Skin epidermis (tissue), 12 donors: ENCODE measurements at regions not wholly inside any gene's neighbourhood (a gene's known extent, or its start where the extent isn't known, plus 50 kb on each side); places are given as distances from the start of the nearest gene placed in this dataset.
"Not testable (repeated sequence)": the region's sequence is repeated elsewhere in the genome, so short reads cannot be mapped to it uniquely, and the experiment has no call there.

ENCODE experiments used
- H3K27ac ChIP-seq, 21 experiments: fragments of 200-600 bp; sonication (generic) in 11 of 21; one replicate each; pipeline ENCODE4 v1.5.0; 2020; ENCODE audit warnings: mild to moderate bottlenecking in 3 of 21, inconsistent platforms in 2 of 21, moderate library complexity in 2 of 21
- H3K4me3 ChIP-seq, 7 experiments: fragments of 200-600 bp; sonication (generic) in 2 of 7; one replicate each; pipeline ENCODE4 v1.5.0; 2020; ENCODE audit warnings: inconsistent platforms in 2 of 7, mild to moderate bottlenecking in 2 of 7, moderate library complexity in 1 of 7

DNA sequence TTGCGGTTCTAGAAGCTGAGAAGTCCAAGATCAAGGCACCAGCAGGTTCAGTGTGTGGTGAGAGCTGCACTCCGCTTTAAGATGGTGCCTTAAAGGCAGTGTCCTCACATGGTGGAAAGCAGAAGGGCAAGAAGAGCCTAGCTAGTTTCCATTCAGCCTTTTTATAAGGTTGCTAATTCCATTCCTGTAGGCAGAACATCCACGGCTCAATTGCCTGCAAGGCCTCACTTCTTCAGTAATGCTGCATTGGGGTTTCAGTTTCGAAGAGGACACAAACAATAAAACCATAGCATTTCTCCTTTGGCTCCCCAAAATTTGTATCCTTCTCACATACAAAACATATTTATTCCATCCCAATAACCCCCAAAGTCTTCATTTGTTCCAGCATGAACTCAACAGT lies 109.5 kb upstream of the KCND2 start:
- H3K4me3 ChIP-seq = no peak overlapping the region

DNA sequence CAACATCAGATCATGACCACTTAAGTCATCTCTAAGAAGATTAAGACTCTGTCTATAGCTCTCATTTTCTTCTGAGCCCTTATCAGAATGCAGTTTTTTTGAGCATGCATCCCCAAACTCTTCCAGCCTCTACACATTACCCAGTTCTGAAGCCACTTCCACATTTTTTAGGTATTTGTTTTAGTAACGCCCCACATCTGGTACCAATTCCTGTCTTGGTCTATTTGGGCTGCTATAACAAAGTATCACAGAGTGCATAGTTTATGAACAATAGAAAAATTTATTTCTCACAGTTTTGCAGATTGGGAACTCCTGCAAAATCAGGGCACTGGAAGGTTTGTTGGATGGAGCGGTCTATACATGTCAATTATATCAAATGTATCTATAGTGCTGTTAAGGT lies 107.7 kb upstream of the KCND2 start:
- H3K4me3 ChIP-seq = no peak overlapping the region

More for the DNA sequence above, 109.5 kb upstream of the KCND2 start:
- H3K27ac ChIP-seq = no peak overlapping the region

DNA sequence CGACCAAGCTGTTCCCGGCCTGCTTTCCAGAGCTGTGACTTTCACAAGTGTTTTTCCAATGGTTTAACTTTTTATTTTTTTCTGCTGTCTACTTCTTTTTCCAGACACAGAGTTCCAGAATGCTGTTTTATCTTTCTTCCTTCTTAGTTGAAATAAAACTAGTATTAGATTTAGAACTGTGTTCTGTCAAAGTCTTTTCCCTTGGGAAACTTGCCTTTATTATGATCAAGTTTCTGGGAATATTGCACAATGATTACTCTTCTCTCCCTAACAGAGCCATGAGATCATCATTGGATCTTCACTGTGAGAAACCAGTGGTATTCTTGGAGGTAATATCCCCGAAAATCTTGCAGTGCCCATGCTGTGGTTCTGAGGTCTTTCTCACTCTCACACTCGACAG lies 104.9 kb upstream of the KCND2 start:
- H3K27ac ChIP-seq = peak overlapping the region in 6 of 21 experiments; percentile 30 to 71 (median 58)

More for the DNA sequence above, 107.7 kb upstream of the KCND2 start:
- H3K27ac ChIP-seq = no peak overlapping the region

DNA sequence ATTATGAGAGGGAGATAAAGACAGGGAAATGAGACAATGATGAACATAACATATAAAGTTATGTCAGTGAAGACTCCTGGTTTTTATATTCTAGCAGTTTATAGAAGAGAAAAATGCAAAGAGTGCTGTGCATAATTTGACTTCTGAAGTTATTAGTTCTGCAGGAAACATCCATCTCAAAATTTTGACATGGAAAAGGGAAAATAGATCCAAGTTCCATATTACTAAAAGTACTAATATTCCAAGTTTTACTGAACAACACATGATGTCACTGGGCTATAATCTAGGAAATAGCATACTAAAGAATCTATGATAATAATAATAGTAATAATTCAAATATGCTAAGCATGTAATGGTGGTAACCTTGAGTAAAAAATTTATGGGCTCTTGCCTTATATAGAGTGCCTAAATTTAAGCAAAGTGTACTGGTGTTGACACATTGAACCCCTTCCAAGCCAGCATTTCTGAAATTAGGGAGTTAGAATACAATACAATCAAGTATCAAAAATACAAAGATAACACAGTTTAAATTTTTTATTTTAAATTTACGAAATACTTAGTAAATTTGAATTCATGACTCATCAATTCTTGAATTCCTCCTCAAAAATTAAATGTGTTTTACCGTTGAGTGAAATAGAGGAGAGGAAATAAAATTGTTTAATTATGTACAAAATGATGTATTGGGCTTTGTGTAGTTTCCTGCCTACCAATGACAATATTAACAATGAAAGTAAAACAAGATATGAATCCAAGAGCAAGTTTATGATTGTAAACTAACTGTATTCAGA lies 102.8 kb upstream of the KCND2 start:
- no peak overlapping the region for H3K4me3 ChIP-seq
- H3K27ac ChIP-seq = no peak overlapping the region

More for the DNA sequence above, 104.9 kb upstream of the KCND2 start:
- no peak overlapping the region for H3K4me3 ChIP-seq

DNA sequence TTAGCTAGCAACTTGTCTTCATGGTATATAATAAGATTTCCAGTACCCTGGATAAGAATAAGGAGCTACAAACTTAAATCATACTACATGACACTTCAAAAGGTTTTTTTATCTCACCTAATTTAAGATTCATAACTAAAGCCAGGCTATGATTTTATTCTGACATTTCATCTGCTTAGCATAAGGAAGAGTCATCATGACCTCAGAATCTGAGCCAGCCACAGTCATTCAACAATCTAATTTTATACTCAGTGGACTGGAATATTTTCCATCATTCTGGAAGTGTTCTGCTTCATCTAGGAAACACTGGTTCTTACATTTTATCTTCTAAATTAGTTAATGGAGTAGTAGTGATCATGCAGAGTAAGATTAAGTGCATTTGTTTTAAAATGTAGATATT lies 102.1 kb upstream of the KCND2 start:
- H3K27ac ChIP-seq = no peak overlapping the region
- H3K4me3 ChIP-seq = no peak overlapping the region

DNA sequence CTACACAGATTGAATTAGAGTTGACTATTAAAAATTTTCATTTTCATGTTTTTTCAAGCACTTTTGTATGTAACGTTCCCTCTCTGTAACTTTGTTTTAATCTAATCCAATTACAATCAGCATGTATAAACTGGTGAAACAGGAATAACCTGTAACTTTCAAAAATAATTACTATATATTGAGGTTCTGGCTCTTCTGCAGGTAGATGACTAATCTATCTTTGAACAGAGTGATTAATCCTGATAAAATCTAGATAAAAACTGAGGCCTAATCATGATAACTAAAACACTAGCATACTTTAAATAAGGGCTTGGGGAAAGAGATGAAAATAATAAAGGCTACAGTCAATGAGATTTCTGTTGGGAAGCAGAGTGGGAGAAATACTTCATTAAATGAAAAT lies 101.6 kb upstream of the KCND2 start:
- H3K27ac ChIP-seq = peak overlapping the region in 1 of 21 experiments; percentile 9
- no peak overlapping the region for H3K4me3 ChIP-seq

DNA sequence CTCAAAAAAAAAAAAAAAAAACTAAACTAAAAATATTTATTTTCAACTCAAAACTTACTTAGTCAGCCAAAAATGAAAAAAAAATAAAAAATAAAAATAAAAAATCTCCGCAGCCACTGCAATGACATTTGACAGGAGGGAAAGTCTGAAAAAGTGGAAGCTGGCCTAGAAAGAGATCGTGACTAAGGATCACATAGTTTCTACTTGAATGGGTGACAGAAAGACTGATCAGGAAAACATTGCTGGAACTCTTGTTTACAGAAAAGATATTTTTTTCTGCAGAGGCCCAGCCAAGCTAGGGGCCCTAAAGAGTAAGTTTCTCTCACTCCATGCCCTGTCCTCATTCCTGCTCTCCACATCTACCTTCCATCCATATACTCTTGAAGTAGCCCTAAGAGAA lies 92.8 kb upstream of the KCND2 start:
- H3K27ac ChIP-seq = no peak overlapping the region
- H3K4me3 ChIP-seq = no peak overlapping the region

DNA sequence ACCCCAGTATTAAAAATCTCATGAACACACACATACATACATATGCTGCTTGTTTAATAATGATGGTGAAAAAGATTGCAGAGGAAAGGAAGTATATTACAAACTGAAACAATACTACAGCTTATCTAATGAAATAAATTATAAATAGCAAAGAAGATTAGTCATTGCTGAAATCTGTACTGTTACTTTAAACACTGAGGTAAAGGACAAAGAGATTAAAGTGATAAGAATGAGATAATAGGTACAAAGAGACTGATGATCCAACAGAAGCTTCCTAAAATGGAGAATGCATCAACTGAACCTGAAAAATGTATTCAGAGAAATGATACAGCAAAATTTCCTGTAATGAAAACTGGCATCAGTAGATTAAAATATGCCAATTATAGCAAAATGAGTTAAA lies 91.5 kb upstream of the KCND2 start:
- no peak overlapping the region for H3K27ac ChIP-seq
- H3K4me3 ChIP-seq = no peak overlapping the region

DNA sequence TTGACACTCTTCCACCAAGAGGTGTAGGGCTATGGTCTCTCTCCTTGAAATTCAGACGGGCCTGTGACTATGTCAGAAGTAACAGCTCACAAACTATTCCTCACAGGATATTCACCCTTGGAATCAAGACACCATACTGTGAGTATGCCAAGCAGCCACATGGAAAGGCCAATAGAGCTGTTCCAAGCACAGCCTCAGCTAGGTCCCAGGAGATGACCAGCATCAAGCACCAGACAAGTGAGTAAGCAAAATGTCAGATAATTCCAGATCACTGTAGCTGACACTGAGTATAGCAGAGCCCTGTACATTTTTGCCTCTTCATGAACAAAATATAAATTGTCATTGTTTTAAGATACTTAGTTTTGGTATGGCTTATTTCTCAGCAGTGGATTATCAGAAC lies 88.1 kb upstream of the KCND2 start:
- Histone ChIP-seq H3K4me3 (no peak overlapping the region), H3K27ac (peak overlapping the region in 1 of 21 experiments; percentile 52)

DNA sequence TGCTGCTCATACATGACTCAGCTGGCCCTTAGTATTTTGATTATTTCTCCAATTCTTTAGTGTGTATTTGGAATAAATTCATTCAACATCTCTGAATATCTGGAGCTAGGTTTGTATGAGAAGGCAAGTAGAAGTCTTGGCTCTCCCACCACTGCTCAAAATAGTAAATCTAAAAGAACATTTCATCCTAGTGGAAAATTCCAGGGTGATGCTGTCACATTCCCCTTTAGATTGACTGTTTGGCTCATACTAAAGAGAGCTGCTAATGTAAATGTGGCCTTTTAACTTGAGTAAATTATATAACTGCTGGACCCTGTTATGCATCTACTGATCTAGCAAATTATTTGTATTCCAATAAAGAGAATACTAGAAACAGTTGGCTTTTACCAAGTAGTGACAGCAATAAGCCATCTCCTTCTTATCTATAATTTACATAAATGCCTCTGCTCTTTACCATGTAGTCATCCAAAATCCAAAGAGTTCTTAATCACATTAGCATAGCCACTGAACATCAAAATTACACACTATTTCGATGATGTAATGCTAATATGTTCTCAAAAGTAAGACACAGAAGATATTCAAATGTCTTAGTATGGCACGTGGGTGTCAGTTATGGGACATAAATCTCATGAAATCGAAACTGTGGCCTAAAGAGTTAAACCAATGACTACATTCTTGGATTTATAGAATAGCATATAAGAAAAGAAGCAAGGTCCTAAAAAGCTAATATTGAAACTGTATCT lies 86.9 kb upstream of the KCND2 start:
- no peak overlapping the region for H3K27ac ChIP-seq

DNA sequence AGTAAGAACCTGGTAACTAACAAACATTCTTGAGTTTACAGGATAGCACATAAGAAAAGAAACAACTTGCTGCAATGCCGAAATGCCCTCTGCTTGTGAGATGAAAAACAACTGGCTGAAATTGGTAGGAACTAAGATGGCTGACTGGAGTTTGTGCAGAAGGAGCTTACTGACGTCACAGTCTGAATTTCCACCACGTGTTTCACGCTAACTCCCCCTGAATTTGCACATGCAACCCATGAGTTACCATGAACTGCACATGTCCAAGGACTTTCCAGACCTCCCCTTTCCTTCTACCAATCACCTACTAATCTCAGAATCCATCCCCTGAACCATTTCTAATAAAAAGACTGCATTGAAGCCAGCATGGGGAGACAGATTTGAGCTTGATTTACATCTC lies 86.3 kb upstream of the KCND2 start:
- H3K4me3 ChIP-seq = no peak overlapping the region
- H3K27ac ChIP-seq = no peak overlapping the region

More for the DNA sequence above, 86.9 kb upstream of the KCND2 start:
- H3K4me3 ChIP-seq = no peak overlapping the region

DNA sequence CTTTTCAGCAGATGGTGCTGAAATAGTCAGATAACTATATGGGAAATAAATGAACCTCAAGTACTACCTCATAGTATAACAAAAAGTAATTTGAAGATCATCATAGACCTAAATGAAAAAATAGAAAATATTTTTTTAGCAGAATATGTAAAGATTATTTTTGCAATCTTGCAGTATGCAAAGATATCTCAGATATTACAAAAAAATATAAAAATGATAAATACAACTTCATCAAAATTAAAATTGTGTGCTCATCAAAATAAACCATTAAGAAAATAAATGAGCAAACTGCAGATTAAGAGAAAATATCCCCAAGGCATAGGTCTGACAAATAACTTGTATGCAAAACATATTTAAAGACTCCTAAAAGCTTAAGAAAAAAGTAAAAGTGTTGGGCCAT lies 83.4 kb upstream of the KCND2 start:
- Histone ChIP-seq H3K4me3 (no peak overlapping the region), H3K27ac (no peak overlapping the region)

DNA sequence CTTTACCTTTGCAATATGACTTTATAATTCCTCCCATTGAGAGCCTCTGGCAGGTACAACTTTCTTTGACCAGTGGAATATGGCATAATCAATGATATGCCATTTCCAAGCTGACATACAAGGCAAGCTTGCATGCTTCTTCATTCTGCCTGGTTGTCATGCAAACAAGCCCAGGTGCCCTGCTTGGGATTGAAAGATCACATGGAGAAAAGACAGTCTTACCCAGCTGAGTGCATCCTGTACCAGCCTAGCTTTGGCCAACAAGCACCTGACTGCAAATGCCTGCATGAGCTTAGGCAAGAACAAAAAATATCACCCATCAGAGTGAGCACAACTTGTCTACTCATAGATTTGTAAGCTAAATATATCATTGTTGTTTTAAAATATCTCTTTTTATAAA lies 82.9 kb upstream of the KCND2 start:
- H3K4me3 ChIP-seq = no peak overlapping the region
- no peak overlapping the region for H3K27ac ChIP-seq

DNA sequence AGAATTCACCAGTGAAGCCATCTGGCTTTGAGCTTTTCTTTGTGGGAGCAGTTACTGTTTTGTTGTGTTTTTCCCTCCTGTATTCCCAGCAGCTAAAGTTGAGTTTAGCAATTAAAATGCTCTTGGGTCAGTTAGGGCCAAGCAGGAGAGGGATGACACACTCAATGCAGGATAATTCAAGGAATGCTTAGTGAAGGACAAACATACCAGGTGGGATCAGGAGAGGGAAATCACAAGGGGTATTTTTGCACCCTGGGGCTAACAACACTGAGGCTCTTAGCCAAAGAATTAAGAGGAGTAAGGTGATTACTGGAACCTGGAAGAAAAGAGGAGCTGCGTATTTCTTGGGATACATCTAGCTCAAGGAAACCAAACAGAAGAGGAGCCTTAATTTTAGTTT lies 82.4 kb upstream of the KCND2 start:
- Histone ChIP-seq H3K4me3 (no peak overlapping the region), H3K27ac (no peak overlapping the region)

DNA sequence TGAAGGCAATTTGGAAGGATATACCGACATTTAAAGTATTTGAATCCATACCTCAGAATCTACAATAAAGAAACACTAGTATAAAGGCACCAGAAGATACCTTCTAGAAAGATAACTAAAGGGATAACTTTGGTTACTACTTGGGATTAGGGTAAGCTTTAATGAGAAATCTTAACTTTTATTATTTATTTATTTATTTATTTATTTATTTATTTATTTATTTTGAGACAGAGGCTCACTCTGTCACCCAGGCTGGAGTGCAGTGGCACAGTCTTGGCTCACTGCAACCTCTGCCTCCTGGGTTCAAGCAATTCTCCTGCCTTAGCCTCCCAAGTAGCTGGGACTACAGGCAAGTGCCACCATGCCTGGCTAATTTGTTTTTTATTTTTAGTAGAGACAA lies 81.6 kb upstream of the KCND2 start:
- H3K4me3 ChIP-seq, H3K27ac ChIP-seq: not testable (repeated sequence)

DNA sequence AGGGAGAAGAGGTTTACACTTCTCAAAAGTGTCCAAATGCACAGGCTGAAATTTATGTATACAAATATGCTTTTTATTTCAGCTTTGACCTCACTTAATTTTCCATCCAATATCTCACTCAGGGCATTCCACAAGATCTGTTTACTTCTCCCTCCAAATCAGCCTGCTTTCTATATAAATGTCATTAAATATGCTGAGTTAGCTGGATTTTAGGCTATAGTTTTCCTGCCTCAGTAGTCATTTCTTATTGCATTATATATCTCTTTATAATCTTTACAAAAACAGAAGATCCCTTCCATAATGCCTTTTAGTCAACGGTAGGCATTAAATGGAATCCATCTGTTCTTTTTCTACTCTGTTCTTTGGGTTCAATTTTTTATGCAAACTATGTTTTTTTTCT lies 71.7 kb upstream of the KCND2 start:
- Histone ChIP-seq H3K4me3 (no peak overlapping the region), H3K27ac (no peak overlapping the region)

DNA sequence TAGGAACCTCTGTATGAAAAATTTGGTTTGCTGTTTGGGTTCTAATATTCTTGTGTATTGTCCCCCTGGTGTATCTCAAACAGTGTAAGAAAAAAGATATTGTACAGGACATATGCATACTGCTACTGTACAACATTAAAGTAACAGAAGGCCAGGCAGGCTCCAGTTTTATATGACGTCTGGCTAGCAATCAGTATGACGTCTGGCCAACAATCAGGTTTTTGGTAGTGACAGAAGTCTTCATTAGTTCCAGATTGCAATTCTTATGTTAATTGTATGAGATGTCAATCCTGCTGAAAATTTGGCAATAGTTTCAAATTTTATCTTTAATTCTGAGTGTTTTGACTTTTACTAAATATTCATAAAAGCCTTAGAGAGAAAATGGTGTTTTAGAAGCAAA lies 67.9 kb upstream of the KCND2 start:
- Histone ChIP-seq H3K27ac (no peak overlapping the region), H3K4me3 (no peak overlapping the region)

DNA sequence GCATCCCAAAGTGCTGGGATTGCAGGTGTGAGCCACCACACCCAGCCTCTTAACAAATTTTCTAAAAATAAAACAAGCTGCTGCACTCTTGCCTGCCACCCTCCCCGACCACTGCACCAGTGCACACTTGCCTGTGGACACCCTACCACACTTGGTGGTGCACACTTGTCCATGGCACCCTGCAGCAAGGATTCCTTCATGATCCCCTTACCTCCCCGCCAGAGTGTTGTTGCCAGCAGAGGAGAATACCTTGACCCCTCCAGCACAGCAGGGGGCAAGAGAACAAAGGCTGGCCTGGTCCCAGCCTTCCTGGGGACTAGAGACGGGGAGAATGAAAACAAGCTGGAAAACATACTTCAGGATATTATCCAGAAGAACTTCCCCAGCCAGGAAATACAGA lies 65.9 kb upstream of the KCND2 start:
- H3K4me3 ChIP-seq = no peak overlapping the region
- H3K27ac ChIP-seq = no peak overlapping the region

DNA sequence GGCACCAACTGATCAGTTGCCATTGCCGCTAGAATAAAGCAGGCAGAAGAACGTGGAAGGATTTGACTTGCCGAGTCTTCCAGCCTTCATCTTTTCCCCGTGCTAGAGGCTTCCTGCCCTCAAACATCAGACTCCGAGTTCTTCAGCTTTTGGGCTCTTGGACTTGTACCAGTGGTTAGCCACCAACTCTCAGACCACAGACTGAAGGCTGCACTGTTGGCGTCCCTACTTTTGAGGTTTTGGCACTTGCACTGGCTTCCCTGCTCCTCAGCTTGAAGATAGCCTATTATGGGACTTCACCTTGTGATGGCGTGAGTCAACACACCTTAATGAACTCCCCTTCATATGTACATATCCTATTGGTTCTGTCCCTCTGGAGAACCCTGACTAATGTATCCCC lies 57.3 kb upstream of the KCND2 start:
- H3K27ac ChIP-seq = no peak overlapping the region
- H3K4me3 ChIP-seq = no peak overlapping the region

DNA sequence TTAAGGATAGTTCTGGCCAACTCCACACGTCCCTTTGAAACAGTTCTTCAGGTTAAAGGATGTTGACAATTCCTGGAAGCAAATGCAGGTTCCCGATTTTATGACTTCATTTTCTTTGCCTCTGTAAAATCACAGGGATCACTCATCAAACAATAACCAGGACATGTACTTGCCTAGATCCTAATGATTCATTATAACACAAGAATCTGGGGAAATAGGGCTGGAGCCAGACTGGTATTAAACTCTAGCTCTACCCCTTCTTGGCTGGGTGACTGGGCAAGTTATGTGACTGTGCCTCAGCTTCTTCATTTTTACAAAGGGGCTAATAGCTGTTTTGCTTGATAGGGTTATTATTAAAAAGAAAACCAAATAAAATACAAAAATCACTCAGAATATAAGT lies 56.0 kb upstream of the KCND2 start:
- no peak overlapping the region for H3K4me3 ChIP-seq
- no peak overlapping the region for H3K27ac ChIP-seq

DNA sequence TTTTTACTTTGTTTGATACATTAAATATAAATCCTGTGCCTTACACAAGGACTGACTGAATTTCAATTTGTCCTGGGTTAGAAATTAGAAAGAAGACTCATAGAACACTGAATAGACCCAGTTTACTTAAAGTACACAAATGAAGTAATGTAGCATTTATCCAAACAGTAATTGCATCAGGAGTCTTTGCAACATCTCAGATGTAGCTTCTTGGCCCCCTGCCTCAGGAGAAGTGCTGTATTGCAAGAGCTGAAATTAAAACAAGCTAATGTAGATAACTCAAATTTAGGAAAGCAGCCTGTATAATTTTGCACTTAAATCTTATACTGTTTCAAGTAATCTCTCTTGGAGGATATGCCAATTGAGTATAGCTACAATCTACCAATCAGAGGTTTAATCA lies 54.3 kb upstream of the KCND2 start:
- Histone ChIP-seq H3K27ac (no peak overlapping the region), H3K4me3 (no peak overlapping the region)
